ENCODE measurements at regions not wholly inside any gene's neighbourhood (a gene's known extent, or its start where the extent isn't known, plus 50 kb on each side); places are given as distances from the start of the nearest gene placed in this dataset.

GRCh38 chr5:54851449-54851848, 133.9 kb downstream of the ESM1 start:
- Mint-ChIP-seq H3K4me3 (ENCODE audit: unreplicated experiment) (no peak overlapping the region), H3K36me3 (ENCODE audit: insufficient read depth, unreplicated experiment) (no peaks in the 10 kb centered on the region), H3K9me3 (ENCODE audit: unreplicated experiment) (no peaks in the 10 kb centered on the region), H3K4me1 (ENCODE audit: low read depth, unreplicated experiment) (no peaks in the 10 kb centered on the region), H3K27me3 (ENCODE audit: insufficient read depth, unreplicated experiment) (peaks cover 14% of the 10 kb centered on the region), H3K27ac (ENCODE audit: unreplicated experiment) (no peak overlapping the region)
- no peaks in the 10 kb centered on the region for H3K4me1 ChIP-seq
- H3K4me3 ChIP-seq (ENCODE audit: low read depth, low read length), result no peak overlapping the region
- H3K27me3 ChIP-seq (replicated peaks; ENCODE audit: control insufficient read depth, insufficient read depth, low read length), result no peaks in the 10 kb centered on the region
- no peak for TF ChIP-seq CTCF (IDR thresholded peaks at IDR 0.05; ENCODE audit: insufficient read depth in 1 of 2, low read depth in 1 of 2, low read length in 1 of 2, severe bottlenecking in 1 of 2, unreplicated experiment in 1 of 2)
- no peak for DNase-seq
- H3K36me3 ChIP-seq (ENCODE audit: control insufficient read depth, insufficient read depth, low read length), result no peaks in the 10 kb centered on the region
- intact Hi-C loops (cut with micrococcal nuclease; ENCODE audit: unreplicated experiment), result no loop called here
- POLR2A ChIA-PET, result no interaction called here
- CTCF ChIA-PET, result interaction anchor here (1.4 kb wide), 1 partner anchor 334 kb away, joined by 4 read pairs; no protein-coding TSS in a partner anchor
- no TSS peak for BruUV-seq (replicated peaks)
- H3K9me3 ChIP-seq, result no peaks in the 10 kb centered on the region

GRCh38 chr5:54848581-54848980, 136.8 kb downstream of the ESM1 start:
- BruUV-seq (replicated peaks), result no TSS peak
- Histone ChIP-seq H3K9me3 (no peaks in the 10 kb centered on the region), H3K4me3 (ENCODE audit: low read depth, low read length) (no peak overlapping the region), H3K4me1 (no peaks in the 10 kb centered on the region), H3K27me3 (replicated peaks; ENCODE audit: control insufficient read depth, insufficient read depth, low read length) (no peaks in the 10 kb centered on the region), H3K36me3 (ENCODE audit: control insufficient read depth, insufficient read depth, low read length) (no peaks in the 10 kb centered on the region)
- no peak for DNase-seq
- Mint-ChIP-seq H3K9me3 (ENCODE audit: unreplicated experiment) (no peaks in the 10 kb centered on the region), H3K27ac (ENCODE audit: unreplicated experiment) (no peak overlapping the region), H3K4me3 (ENCODE audit: unreplicated experiment) (no peak overlapping the region), H3K27me3 (ENCODE audit: insufficient read depth, unreplicated experiment) (peaks cover 14% of the 10 kb centered on the region), H3K36me3 (ENCODE audit: insufficient read depth, unreplicated experiment) (no peaks in the 10 kb centered on the region), H3K4me1 (ENCODE audit: low read depth, unreplicated experiment) (no peaks in the 10 kb centered on the region)
- POLR2A ChIA-PET, result no interaction called here
- CTCF ChIA-PET, result interaction anchor here (0.8 kb wide), 1 partner anchor 332 kb away, joined by 4 read pairs; no protein-coding TSS in a partner anchor
- no peak for TF ChIP-seq CTCF (IDR thresholded peaks at IDR 0.05; ENCODE audit: insufficient read depth in 1 of 2, low read depth in 1 of 2, low read length in 1 of 2, severe bottlenecking in 1 of 2, unreplicated experiment in 1 of 2)
- intact Hi-C loops (cut with micrococcal nuclease; ENCODE audit: unreplicated experiment), result loop anchor here (10.0 kb wide), 2 partner anchors 84 to 224 kb away; no protein-coding TSS in a partner anchor

- POLR2A ChIA-PET, result no interaction called here
- no peaks in the 10 kb centered on the region for H3K4me1 ChIP-seq
- peaks cover 11% of the 10 kb centered on the region for H3K27me3 Mint-ChIP-seq (ENCODE audit: insufficient read depth, unreplicated experiment)
- no peaks in the 10 kb centered on the region for H3K36me3 Mint-ChIP-seq (ENCODE audit: insufficient read depth, unreplicated experiment)
- no peak for TF ChIP-seq CTCF (IDR thresholded peaks at IDR 0.05; ENCODE audit: insufficient read depth in 1 of 2, low read depth in 1 of 2, low read length in 1 of 2, severe bottlenecking in 1 of 2, unreplicated experiment in 1 of 2)
- no peak overlapping the region for H3K4me3 Mint-ChIP-seq (ENCODE audit: unreplicated experiment)
- CTCF ChIA-PET, result interaction anchor here (1.2 to 2.7 kb wide), 3 partner anchors 22 to 328 kb away, joined by 5 to 22 read pairs (median 5); partner anchors contain the start of gene SNX18
- no peaks in the 10 kb centered on the region for H3K4me1 Mint-ChIP-seq (ENCODE audit: low read depth, unreplicated experiment)
- no peaks in the 10 kb centered on the region for H3K9me3 ChIP-seq
- no peak for DNase-seq
- no TSS peak for BruUV-seq (replicated peaks)
- no peaks in the 10 kb centered on the region for H3K36me3 ChIP-seq (ENCODE audit: control insufficient read depth, insufficient read depth, low read length)
- H3K27me3 ChIP-seq (replicated peaks; ENCODE audit: control insufficient read depth, insufficient read depth, low read length), result no peaks in the 10 kb centered on the region
- no peak overlapping the region for H3K27ac Mint-ChIP-seq (ENCODE audit: unreplicated experiment)
- intact Hi-C loops (cut with micrococcal nuclease; ENCODE audit: unreplicated experiment), result loop anchor here (1.0 to 10.0 kb wide), 4 partner anchors 81 to 602 kb away; partner anchors contain the start of gene SNX18
- H3K9me3 Mint-ChIP-seq (ENCODE audit: unreplicated experiment), result no peaks in the 10 kb centered on the region
- no peak overlapping the region for H3K4me3 ChIP-seq (ENCODE audit: low read depth, low read length)
Observed at GRCh38 chr5:54845567-54845941, 139.8 kb downstream of the ESM1 start.
